Neural progenitor cell (in vitro differentiated cells): ENCODE measurements at regions not wholly inside any gene's neighbourhood (a gene's known extent, or its start where the extent isn't known, plus 50 kb on each side); places are given as distances from the start of the nearest gene placed in this dataset.

Experiments
- EZH2 ChIP-seq: fragments of 200-600 bp; sonication (generic); IDR thresholded peaks from 2 replicates; pipeline ENCODE4 v1.6.1; 2017; ENCODE audit warnings: antibody characterized with exemption, mild to moderate bottlenecking, moderate library complexity
- EZH2phosphoT487 ChIP-seq: fragments of 200-600 bp; sonication (generic); IDR thresholded peaks from 2 replicates; pipeline ENCODE4 v1.6.1; 2017; ENCODE audit warnings: antibody characterized with exemption
- TF ChIP-seq, protein P1 (sequence below): fragments of 200-600 bp; sonication (generic); IDR thresholded peaks from 2 replicates; pipeline ENCODE4 v1.5.1; 2017; ENCODE audit warnings: antibody characterized with exemption, mild to moderate bottlenecking

DNA sequence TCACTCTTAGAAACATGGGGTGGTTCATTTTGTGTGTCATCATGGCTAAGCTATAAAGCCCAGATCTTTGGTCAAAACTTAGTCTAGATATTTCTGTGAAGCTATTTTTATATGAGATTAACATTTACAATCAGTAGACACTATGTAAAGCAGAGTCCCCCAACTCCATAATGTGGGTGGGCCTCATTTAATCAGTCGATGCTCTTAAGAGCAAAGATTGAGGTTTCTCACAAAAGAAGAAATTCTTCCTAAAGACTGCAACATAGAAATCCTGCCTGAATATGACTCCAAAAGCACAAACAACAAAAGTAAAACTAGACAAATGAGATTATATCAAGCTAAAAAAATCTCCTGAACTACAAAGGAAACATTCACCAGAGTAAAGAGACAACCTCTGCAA is 642.2 kb downstream of the DIAPH3 start:
- TF ChIP-seq, protein P1, sequence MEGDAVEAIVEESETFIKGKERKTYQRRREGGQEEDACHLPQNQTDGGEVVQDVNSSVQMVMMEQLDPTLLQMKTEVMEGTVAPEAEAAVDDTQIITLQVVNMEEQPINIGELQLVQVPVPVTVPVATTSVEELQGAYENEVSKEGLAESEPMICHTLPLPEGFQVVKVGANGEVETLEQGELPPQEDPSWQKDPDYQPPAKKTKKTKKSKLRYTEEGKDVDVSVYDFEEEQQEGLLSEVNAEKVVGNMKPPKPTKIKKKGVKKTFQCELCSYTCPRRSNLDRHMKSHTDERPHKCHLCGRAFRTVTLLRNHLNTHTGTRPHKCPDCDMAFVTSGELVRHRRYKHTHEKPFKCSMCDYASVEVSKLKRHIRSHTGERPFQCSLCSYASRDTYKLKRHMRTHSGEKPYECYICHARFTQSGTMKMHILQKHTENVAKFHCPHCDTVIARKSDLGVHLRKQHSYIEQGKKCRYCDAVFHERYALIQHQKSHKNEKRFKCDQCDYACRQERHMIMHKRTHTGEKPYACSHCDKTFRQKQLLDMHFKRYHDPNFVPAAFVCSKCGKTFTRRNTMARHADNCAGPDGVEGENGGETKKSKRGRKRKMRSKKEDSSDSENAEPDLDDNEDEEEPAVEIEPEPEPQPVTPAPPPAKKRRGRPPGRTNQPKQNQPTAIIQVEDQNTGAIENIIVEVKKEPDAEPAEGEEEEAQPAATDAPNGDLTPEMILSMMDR, result no peak
- TF ChIP-seq EZH2 (no peak), EZH2phosphoT487 (no peak)
